GM21390 (cell line): ENCODE measurements at regions not wholly inside any gene's neighbourhood (a gene's known extent, or its start where the extent isn't known, plus 50 kb on each side); places are given as distances from the start of the nearest gene placed in this dataset.
"Not testable (repeated sequence)": the region's sequence is repeated elsewhere in the genome, so short reads cannot be mapped to it uniquely, and the experiment has no call there.

Experiments
- ATAC-seq: cut with Tn5 transposase; IDR thresholded peaks from one replicate; pipeline ENCODE4 v1.9.1; 2021; ENCODE audit not compliant: unreplicated experiment

DNA sequence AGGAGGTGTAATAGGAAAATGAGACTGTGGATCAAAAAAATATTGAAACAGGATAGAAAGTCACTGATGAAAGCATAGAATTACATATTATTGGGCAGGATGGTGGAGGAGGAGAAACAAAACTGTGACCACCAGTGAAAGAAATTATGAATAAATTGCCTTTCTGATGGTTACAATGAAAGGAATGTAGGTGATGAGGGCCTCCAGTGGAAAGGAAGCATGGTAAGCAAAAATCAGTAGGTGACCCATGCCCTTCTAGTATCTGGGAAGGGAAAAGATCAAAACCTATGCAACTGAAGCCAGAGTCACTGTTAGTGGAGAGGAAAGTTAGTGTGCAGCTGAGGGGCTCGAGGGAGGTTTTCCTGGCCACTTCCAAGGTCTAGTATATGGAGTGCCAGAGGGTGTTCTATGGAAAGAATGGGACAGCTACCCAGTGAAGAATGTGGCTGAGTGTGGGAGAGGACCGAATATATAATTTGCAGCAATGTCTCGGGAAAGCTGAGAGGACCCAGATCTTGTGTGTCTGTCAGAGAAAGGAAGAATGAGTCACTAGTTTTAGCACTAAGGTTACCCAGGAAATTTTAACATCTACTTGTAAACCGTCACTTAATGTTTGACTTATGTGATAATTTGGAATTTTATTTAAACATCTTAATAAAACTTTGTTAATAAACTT is 146.2 kb downstream of the NFKBIZ start:
- ATAC-seq = no peak

DNA sequence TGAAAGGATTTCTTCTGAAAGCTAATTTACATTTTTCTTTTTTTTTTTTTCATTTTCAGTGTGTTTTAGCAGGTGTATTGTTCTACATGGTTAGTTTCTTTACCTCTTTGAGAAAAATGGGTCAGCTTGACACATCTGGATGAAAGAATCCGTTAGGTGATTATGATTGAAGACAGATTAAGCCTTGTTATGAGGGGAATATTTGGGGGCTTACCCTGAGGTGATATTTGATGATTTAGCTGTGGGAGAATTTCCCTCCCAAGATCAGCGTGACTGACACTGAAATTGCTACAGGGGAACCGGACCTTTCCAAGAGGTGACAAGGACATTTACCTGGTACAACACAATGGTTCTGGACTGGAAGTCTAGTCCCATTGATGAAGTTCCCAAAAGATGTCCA is 147.5 kb downstream of the NFKBIZ start:
- ATAC-seq = peak; percentile 68

DNA sequence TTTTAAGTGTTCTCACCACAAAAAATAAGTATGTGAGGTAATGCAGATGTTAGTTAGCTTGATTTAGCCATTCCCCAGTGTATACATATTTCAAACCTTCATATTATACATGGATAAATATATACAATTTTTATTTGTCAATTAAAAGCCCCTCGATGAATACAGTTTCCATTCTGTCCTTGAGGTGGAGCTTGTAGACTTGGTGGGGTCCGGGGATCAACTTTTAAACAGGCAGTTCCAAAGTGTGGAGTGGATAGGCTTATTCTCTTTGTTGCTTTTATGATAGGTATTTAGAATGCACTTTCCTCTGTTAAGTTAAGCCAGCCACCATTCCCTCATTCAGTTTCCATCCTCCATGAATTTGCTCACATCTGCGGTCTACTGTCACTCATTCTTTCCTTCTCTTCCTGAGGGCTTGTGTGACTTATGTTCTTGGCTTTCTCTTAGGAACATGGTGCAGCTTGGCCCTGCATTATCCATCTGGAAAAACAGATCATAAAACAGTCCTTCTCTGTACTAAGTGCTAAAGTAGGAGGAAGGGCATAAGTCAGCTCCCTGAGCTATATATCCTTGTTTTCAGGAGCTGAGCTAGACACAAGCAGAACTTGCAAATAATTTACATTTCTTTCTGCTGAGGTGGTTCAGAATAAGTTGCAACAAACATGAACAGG is 149.1 kb downstream of the NFKBIZ start:
- ATAC-seq = no peak

DNA sequence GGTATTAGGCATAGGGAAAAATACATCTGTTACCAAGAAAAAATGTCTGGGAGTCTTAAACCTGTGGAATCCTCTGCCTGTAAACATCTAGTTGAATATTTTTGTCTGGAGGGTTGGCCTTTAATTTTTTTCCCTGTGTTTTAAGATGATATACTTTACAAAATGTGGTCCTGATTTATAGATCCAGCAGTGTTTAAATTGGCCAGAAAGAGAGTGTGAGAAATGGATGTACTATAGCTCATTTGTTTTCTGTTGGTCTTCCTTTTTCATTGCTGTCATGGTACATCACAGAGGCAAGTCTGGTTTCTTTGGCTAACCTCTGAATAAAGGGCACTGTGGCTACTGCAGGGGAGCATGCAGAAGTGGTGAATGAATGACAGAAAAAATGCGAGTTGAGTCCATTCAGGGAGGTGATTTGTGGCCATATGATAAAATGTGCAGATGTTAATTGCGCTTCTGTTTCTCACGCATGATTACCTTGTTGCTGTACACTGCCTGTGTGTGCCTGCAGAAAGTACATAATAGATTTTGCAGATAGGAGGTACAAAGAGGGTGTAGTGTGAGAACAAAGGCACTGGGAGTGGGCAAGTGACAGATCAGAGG is 150.0 kb downstream of the NFKBIZ start:
- ATAC-seq = no peak

DNA sequence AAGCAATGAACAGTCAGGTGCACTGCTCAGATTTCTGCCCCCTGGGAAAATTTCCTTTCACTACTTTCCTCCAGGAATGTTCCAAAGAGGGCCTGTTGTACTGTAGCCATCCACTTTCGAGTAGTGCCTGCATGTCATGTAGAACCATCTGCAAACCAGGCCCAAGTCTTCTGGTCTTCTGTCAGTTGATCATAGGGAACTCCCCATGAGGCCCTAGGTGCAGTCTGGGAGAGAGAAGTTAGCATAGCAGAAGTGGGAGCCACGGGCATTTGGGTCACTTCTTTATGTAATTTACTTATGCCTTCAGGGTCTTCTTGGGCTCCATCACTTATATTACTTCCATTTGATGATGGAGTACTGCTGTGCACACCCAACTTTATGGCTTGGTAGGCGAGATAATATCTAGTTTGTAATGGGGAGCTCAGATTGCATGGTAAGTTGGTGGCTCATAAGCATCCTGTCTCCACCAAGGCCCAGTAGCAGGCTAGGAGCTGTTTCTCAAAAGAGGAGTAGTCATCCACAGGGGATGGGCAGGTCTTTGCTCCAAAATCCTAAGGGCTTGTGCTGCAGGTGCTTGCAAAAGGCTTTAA is 151.4 kb downstream of the NFKBIZ start:
- no peak for ATAC-seq

DNA sequence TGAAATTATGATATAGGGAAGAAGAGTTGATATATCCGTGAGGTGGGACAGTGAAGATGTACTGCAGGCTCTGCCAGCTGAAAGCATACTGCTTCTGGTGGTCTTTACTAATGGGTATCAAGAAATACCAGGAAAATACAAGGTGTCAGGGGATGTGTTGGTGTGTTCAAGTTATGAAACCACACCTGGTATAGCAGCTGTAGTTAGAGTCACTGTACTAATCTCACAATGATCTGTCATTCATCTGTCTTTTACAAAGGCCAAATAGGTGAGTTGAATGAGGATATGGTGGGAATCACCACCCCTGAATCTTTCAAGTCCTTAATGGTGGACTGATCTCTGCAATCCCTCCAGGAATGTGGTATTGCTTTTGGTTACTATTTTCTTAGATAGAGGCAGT is 152.7 kb downstream of the NFKBIZ start:
- no peak for ATAC-seq

DNA sequence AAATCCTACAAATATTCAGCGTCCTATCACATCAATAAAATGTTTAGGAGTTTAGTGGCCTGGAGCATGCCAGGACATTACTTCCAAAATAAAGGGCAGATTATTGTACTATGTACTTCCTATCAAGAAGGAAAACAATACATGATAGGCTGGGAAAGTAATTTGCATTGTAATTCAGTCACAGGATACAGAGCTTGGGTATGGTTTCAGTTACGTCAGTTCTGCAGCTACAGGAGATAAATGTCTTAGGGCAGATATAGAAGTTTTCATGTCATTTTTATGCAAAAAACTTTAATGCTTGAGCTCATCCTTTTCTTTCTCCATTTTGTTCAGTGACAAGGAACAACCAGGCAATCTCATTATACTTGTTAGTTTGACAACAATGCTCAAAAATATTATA is 155.2 kb downstream of the NFKBIZ start:
- ATAC-seq = no peak

DNA sequence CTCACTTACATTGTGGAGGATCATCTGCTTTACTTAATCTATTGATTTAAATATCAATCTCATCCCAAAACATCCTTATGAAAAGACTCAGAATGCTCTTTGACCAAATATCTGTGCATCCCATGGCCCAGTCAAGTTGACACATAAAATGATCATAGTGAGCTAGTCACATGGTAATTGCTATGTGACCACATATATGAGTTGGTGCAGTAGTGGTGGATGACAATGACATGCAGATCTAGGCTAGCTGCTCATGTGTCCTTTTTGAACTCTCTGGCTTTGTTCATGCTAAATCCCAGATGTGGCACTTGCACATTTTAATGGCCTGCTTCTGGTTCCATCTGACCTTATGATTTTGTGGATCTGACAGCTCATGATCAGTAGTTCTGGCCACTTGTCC is 156.2 kb downstream of the NFKBIZ start:
- no peak for ATAC-seq

DNA sequence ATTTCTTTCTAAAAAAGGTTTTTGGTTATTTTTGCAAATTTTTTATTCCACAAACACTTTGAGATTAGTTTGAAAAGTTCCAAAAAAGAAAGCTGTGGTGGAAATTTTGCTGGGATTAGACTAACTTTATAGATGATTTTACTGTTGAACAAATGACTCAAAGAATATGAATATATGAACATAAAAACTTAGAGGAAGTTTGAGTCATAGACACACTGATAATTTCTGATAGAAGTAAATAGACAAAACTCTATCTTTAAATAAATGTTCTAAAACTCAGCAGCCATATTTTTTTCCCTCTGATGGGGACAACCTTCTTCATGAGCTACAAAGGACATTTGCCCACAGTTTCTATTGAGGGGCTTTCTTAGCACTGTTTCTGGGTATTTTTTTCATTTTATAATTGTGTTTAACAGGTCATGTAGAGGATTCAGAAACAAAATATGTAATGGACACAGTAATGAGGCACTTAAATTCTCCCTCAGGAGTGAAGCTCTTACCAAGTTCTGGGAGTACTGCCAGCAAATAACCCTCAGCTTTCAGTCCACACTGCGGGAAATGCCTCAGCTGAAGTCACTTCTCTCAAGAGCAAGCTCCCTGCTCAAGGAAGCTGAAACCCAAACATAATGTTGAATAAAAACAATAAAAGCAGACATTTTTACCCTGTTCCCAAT is 157.6 kb downstream of the NFKBIZ start:
- ATAC-seq = no peak

DNA sequence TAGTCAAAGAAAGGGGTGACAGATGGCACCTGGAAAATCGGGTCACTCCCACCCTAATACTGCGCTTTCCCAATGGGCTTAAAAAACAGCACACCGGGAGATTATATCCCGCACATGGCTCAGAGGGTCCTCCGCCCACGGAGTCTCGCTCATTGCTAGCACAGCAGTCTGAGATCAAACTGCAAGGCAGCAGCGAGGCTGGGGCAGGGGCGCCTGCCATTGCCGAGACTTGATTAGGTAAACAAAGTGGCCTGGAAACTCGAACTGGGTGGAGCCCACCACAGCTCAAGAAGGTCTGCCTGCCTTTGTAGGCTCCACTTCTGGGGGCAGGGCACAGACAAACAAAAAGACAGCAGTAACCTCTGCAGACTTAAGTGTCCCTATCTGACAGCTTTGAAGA is 159.1 kb downstream of the NFKBIZ start:
- not testable (repeated sequence) for ATAC-seq

DNA sequence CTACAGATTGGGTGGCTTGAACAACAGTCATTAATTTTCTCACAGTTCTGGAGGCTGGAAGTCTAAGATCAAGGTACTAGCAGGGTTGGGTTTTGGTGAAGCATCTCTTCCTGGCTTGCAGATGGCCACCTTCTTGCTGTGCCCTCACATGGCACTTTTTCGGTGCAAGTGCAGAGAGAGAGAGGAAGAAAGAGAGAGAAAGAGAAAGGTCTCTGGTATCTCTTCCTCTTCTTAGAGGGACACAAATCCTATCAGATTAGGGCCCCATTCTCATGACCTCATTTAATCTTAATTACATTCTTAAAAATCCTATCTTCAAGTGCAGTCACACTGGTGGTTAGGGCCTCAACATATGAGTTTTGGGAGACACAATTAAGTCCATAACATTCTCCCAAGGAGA is 167.1 kb downstream of the NFKBIZ start:
- no peak for ATAC-seq

DNA sequence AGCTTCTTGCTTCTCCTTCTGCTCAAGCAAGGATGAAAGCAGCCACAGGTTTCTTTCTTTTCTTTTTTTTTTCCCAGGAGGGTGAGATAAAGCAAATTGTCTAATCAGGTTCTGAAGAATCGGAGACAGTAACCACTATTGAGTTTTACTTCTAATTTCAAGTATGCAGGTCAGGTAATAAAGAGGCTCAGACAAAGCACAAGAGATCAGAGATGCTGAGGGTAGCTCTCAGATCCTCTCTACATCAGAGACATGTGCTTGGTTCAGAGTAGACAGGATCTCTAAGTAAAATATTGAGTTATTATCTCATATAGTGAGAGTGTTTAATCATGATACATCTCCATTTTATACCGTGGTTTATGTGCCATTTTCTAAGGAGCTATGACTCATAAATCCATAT is 168.5 kb downstream of the NFKBIZ start:
- ATAC-seq = peak; percentile 76

DNA sequence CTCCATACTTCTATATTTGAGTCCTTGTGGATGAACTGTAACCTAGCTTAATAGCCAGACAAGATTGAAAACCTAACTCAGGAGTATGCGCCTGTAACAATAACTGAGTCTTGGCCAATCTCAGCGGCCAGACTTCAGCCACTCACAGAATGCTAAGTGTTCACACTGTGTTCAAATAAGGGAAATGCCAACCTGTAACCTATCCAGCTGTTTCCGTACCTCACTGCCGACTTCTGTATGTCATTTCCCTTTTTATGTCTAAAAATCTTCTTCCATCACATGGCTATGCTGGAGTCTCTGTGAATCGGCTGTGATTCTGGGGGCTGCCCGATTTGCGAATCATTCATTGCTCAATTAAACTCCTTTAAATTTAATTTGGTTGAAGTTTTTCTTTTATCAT is 169.2 kb downstream of the NFKBIZ start:
- ATAC-seq = no peak

DNA sequence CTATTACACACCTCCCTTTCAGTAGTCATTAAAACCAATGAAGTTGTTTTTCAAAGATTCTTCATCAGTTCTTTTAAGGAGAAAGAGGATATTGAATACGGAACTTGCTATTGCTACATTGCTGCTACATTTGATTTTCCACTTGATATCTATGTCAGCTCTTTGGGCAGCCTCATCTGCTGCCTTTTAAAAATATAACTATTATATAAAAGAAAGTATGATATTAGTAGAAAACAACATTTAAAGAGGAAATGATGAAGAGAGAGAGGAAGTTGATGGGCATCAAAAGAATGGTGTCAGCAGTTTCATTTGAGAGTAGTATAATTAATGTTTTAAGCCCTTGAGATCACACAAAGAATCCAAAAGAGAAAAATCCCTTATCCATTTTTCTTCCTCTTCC is 171.4 kb downstream of the NFKBIZ start:
- ATAC-seq = no peak

DNA sequence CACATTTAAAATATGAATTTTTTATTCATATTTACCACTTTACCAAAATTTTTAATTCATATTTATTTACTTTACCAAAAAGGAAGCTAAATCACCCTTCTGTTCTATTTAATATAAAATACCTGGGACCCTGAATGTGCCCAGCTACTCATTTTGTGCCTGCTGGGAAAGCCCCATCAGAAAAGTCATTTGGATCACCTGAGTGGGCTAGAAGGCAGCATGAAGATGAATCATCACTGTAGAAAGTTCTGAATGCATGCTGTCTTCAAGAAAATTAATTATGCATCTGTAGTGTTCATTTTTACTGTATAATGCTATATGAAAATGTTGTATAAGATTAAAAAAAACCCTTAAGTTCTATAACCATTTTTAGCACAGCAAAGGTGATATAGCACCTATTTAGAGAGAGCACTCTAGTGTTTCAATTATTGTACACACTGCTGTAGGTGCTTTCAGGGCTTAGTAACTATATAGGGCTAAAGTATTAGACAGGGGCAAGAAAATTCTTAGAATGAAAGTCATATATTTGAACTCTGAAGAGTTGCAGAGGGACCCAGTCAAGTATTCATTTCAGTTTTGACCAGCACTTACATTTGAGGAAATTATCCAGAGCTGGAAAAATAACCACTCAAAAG is 175.1 kb downstream of the NFKBIZ start:
- no peak for ATAC-seq

DNA sequence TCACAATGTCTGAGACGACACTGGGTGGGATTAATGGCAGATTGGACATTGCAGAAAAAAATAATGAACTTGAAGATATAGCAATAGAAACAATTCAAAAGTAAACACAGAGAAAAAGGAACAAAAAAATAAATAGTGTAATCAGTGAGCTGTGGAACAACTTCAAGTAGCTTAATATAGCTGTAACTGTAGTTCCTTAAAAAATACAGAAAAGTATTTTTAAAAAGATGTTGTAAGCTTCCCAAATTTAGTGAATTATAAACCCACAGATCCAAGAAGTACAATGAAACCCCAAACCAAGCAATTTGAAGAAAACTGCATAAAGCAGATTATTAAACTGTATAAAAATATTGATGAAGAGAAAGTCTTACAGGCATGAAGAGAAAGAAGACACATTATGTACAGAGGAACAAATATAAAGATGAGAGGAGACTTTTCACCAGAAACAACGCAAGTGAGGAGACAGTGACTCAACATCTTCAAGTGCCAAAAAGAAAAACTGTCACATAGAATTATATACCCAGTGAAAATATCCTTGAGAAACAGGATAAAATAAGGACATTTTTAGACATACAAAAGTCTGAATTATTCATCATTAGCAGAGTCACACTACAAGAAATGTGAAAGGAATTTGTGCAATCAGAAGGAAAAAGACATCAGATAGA is 176.4 kb downstream of the NFKBIZ start:
- no peak for ATAC-seq

DNA sequence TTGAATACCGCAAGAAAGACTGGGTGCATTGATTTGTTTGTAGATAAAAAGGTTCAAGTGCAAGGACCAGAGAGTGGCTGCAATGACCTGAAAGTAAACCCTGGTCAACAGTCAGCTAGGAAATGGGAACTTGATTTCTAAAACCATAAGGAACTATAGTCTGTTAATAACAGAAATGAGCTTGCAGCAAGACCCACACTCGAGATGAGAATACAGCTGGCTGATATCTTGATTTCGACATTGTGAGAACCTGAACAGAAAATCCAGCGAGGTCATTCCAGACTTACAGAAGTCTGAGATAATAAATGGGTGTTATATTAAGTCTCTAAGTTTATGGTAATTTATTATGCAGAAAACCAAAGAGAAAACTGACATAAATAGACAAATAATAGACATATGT is 177.3 kb downstream of the NFKBIZ start:
- no peak for ATAC-seq

DNA sequence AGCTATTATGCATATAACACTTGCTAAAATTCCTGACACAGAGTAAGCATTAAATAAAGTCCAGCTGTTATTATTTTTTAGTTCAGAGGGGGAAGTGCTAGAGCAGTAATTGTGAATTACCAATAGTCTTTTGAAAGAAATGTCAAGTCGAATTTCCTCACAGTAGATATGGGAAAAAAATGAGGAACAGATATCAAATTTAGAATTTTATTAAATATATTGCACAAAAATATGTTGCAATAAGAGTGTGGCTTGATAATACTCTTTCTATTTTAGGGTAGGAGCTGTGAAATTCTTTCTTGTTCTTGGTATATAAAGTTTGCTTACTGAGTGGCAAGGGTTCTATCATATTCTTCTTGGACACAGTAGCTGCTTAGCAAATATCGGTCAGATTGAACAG is 181.3 kb downstream of the NFKBIZ start:
- no peak for ATAC-seq

DNA sequence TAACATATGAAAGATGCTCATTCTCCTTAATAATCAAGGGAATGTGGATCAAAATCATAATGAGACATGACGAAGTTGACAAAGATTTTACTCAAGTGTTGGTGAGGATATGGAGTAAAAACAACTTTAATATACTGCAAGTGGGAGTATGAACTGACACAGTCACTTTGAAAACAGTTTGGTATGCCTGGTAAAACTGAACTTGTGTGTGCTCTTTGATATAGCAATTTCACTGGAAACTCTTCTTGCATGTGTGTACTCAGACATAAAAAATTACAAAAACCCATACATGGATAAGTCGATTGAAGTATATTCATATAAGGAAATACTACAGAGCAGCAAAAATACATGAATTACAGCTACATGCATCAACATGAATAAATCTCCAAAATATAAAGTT is 182.5 kb downstream of the NFKBIZ start:
- no peak for ATAC-seq

DNA sequence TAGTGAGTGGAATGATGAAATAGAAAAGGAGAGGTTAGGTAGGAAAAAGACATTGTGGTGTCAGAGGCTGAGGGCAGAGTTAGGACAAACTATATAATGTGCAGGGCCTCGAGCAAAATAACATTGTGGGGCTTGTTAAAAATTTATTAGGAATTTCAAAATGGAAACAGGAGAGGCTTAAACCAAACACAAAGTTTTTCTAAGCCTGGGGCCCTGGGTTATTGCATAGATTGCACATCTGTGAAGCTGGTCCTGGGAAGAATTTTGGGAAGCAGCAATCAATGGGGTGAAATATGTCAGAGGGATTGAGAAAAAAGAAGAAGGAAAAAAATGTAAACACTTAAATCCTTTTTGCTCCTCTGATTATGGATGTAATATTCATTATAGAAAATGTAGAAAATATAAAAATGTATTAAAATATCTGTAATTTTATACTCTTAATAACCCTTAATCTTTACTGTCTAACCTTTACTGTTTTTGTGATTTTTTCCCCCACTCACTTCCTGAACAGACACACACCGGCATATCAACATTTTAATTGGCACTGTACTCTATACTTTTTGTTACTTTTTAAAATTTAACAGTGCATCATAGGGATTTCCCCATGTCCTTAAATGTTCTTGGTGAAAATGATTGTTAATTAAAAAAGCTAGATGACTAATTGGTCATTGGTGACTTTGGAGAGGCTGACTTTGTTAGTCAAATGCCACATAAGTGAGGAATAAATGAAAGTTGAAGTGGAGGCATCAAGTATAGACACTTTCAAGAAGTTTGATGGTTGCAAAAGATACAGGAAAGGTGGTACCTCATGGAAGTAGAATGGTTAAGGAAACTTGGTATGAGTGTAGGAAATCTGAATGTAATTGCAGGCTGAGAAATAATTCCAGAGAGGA is 183.4 kb downstream of the NFKBIZ start:
- no peak for ATAC-seq
